ENCODE measurements at regions not wholly inside any gene's neighbourhood (a gene's known extent, or its start where the extent isn't known, plus 50 kb on each side); places are given as distances from the start of the nearest gene placed in this dataset.

DNA sequence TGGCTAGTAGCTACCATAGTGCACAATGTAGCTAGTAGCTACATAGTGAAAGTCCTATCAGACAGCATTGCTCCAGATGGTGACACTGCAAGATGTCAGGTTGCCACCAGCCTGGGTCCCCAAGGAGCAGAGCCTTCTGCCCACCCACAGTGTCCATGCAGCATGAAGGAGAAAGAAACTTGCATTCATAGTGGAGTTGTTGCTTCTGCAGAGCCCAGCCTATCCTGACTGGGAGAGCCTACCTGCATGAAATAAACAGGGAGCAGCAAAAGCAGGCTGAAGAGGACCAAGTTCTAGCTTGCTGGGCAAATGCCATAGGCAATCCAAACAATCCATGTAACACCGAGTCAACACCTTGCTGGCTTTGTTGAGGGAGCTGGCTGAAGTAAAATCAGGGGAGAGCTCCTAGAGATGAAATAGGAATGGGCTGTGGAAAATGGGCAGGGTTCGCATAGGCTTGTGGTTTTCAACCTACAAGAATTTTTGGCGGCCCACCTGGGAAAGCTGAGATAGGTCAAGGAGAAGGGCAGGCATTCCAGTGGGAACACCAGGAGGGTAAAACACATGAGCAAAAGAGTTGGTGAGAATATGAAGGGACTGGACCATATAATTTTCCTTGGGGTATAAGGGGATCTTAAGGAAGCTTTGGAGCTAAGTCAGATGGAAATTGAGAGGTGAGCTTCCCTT, 195.8 kb downstream of the CYP26B1 start:
- DNase-seq, result no peak

GRCh38 chr2:71951083-71951468, 196.6 kb downstream of the CYP26B1 start:
- DNase-seq, result no peak

GRCh38 chr2:71950256-71951082, 197.2 kb downstream of the CYP26B1 start:
- DNase-seq, result no peak

DNA sequence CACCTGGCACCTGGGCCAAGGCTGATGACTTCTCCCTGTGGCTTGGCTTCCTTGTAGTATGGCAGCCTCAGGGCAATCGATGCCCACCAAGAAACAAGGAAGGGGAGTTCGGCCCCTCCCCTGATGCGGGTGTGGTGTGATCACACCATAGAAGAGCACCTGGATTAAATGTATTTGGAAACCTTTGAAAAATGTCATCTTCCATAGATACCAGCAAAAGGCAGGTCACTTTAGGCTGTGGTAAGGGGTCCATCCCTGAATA, 198.2 kb downstream of the CYP26B1 start:
- DNase-seq, result no peak

DNA sequence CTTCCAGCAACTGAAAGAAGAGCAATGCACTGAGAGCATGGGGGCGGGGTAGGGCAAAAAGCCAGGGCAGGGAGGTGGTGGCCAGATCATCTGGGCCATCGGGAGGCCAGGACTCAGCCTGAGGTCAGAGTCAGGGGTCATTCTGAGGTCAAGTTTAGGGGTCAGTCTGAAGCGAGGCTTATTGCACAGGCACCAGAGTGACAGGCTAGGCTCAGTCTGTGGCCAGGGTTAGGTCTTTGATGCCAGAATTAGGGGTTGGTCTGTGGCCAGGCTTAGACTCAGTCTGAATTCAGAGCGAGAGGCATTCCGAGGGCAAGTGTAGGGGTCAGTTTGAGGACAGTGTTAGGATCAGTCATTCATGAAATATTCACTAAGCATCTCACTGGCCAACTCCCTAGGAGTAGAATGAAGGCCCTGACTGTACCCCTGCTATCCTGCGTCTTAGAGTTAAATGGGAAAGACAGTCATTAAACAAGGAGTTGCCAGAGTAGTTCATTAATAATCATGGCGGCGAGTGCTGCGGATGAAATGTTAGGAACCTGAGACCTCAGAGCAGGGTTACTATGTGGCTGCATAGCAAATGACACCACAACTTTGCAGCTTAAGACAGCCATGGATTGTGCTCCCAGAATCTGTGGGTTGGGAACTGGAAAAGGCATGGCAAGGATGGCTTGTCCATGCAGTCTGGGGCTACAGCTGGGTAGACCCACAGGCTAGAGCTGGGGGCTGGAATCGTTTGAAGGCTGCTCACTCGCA, 198.7 kb downstream of the CYP26B1 start:
- DNase-seq, result no peak

DNA sequence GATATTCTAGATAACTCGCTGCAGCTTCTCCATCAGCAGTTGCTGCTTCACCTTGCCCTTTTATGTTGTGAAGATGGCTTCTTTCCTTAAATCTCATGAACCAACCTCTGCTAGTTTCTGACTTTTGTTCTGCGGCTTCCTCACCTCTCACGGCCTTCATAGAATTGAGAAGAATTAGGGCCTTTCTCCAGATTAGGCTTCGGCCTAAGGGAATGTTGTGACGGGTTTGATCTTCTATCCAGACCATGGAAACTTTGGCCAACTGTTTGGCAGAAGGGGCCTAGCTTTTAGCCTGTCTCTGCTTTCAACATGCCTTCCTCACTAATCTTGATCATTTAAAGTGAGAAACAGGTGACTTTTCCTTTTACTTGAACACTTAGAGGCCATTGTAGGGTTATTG, 199.9 kb downstream of the CYP26B1 start:
- no peak for DNase-seq

GRCh38 chr2:71945603-71945959, 202.1 kb downstream of the CYP26B1 start:
- no peak for DNase-seq

GRCh38 chr2:71944806-71945602, 202.7 kb downstream of the CYP26B1 start:
- no peak for DNase-seq

DNA sequence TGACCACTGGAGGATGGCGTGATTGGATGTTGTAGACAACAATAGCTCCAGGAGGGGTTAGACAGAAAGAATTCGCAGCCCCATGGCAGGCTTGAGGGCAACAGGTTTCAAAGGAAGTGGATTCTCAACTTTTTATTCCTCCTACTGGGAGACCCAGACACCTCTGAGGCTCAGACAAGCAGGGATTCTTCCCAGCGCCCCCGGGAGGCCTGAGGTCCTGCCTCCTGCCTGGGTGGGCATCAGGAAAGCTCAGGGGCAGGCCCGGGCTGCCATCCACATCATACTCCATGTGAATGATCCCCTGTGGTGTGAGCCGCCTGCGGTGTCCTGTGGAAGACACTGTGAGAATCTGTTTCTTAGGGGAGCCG, 203.5 kb downstream of the CYP26B1 start:
- DNase-seq, result no peak

GRCh38 chr2:71943238-71944182, 204.2 kb downstream of the CYP26B1 start:
- DNase-seq, result no peak

DNA sequence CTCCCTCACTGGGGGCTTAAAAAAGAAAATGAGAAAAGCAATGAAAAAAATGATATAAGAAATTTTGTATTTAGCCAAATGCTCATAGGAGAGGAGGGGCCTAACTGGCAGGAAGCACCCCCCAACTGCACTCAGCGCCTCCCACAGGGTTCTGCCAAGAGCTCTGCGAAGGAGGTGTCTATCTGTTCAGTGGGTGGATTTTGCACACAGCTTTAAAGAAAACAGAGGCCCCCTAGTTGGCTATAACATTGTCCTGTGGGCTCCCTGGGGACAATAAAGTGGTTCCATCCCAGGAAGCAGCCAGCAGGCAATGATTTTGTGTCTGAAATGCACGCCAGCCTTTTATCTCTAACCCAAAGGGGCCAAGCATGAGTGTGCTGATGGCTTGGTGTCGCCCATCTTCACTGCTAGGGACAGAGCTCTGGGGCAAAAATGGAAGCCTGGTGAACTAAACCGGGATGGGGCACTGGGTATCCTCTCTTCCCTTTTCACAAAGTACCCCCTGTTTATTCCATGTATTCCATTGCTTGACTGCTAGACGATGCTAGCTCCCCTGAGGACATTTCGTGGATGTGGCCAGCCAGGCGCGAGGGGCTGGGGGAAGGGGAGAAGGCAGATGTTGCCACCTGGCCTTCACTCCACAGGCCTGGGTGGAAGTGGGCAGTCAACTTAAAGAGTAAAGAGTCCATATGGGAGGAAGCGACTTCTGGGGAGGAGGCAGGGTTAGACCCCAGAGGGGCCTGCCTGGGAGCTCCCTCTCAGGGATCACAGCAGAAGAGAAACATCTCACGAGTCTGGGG, 205.7 kb downstream of the CYP26B1 start:
- no peak for DNase-seq

GRCh38 chr2:71940695-71941094, 207.0 kb downstream of the CYP26B1 start:
- DNase-seq, result no peak

- no peak for DNase-seq
These were observed 207.8 kb downstream of the CYP26B1 start for GRCh38 chr2:71939588-71940535.

DNA sequence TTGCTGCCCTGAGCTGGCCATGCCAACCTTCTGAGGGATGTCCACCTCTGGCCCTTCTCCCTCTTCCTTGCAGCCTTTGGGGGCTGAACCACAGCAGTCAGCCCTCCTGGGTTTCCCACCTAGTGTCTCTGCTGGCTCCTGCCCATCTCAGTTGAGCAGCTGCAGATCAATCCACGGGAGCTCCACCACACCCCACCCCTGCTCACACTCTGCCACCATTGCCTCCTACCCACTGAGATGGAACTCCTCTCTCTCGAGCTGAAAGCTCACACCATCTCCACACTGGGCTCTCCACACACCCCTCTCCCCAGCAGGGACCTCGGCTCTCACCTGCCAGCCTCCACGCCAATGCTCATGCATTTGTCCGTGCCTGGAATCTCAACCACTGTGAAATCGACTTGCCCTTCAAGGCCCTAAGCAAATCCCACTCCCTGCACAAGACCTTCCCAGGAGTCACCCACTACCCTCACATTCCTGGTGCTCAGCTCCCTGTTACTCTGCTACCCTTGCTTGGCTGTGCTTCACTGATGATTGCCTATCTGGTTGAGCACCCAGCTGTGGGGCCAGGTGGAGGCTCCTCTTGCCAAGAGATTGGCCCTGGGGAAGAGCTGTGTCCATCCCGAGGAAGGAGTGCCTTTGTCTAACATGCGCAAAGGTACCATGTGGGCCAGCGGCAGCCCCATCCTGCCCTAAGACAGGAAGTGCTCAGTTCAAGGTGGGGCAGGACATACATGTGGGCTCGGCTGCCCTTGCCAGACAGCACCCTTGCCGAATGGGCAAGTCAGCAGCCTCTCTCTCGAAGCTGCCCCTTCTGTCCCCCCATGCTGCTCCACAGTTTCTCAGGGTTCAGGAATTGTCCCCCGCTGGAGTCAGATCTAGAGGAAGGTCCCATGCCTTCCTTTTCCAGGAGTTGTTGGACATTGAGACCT, 208.7 kb downstream of the CYP26B1 start:
- DNase-seq, result no peak

GRCh38 chr2:71938108-71938507, 209.6 kb downstream of the CYP26B1 start:
- DNase-seq, result no peak

DNA sequence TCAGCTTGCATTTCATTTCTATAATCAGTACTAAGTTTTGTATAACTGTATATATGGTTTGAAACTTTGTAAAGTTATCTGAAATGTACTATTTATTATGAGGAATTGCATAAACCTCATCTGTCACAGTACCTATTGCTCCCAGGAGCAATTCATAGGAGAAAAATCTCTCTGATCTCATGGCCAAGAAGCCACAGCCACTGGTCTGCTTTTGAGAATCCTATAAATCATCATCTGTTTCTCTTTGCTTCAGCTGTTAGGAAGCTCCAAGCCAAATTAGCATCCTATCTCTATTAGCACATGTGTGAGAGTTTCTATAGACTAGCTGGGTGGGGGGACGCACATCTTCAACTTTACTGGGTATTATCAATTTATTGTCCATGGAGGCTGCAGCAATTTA, 210.3 kb downstream of the CYP26B1 start:
- no peak for DNase-seq

DNA sequence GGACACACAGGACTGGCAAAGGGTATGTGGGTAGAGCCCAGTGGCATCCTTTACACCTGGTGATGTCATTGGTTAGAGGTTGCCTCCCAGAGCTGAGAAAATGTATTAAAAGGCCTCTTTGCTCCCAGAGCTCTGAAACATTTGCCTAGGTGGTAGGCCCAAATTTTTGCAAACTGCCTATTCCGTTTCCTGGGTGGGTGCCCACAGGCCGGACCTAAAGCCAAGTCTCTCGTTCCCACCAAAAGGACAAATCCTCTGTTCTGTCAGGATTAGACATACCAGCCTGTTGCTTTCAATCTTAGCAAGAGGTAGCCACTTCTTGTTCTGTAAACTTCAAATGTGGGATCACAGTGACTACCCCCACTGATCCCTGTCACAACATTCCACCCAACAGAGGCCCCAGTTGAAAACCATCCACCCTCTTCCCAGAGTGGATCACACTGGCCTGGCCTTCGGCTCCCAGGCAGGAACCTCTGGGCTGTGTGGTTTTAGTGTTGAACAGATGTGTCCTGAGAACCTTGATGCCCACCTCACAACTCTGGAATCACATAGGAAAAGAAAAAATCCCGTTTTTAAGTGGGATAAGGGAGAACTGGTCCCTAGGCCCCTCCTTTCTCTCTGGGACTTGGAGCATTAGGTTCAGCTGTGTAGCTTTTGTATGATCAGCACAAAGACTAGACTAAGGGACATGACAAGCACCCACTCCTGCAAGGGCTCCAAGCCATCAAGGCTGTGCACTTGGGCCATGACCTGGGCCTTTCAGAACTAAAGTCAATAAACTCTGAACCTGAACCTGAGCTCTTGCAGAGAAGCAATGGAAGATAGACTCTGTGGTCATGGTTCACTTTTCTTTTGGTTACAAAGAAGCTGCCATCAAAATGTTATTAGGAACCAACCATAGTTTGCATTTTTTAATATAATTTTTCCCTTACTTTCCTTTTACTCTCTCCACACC, 211.3 kb downstream of the CYP26B1 start:
- no peak for DNase-seq

Data from NCI-H1105 (cell line).